GM19397 (cell line): ENCODE measurements at regions not wholly inside any gene's neighbourhood (a gene's known extent, or its start where the extent isn't known, plus 50 kb on each side); places are given as distances from the start of the nearest gene placed in this dataset.
"Not testable (repeated sequence)": the region's sequence is repeated elsewhere in the genome, so short reads cannot be mapped to it uniquely, and the experiment has no call there.

Source experiments
- ATAC-seq: cut with Tn5 transposase; IDR thresholded peaks from one replicate; pipeline ENCODE4 v1.9.1; 2021; ENCODE audit warnings: mild to moderate bottlenecking, moderate library complexity; ENCODE audit not compliant: unreplicated experiment

GRCh38 chr9:29241320-29241719 lies 1668.0 kb upstream of the C9orf72 start:
- ATAC-seq: no peak

GRCh38 chr9:29245351-29245750 lies 1672.1 kb upstream of the C9orf72 start:
- no peak for ATAC-seq

GRCh38 chr9:29270400-29270799 lies 1697.1 kb upstream of the C9orf72 start:
- not testable (repeated sequence) for ATAC-seq

- no peak for ATAC-seq
Measured at GRCh38 chr9:29282121-29282520, 1708.8 kb upstream of the C9orf72 start.

GRCh38 chr9:29285818-29286217 lies 1712.5 kb upstream of the C9orf72 start:
- ATAC-seq: no peak

GRCh38 chr9:29289365-29289764 lies 1716.1 kb upstream of the C9orf72 start:
- no peak for ATAC-seq

GRCh38 chr9:29290516-29290915 lies 1717.2 kb upstream of the C9orf72 start:
- no peak for ATAC-seq

GRCh38 chr9:29297592-29297991 lies 1724.3 kb upstream of the C9orf72 start:
- no peak for ATAC-seq

- ATAC-seq: no peak
Measured at GRCh38 chr9:29311221-29311620, 1737.9 kb upstream of the C9orf72 start.

- no peak for ATAC-seq
Measured at GRCh38 chr9:29312327-29312726, 1739.0 kb upstream of the C9orf72 start.

GRCh38 chr9:29319736-29320513 lies 1746.6 kb upstream of the C9orf72 start:
- no peak for ATAC-seq

- ATAC-seq: no peak
Measured at GRCh38 chr9:29322240-29322639, 1749.0 kb upstream of the C9orf72 start.

GRCh38 chr9:29325894-29326293 lies 1752.6 kb upstream of the C9orf72 start:
- ATAC-seq: no peak

GRCh38 chr9:29332789-29333188 lies 1759.5 kb upstream of the C9orf72 start:
- ATAC-seq: no peak

- ATAC-seq: no peak
Measured at GRCh38 chr9:29336281-29336680, 1763.0 kb upstream of the C9orf72 start.

GRCh38 chr9:29339387-29339786 lies 1766.1 kb upstream of the C9orf72 start:
- ATAC-seq: no peak

- ATAC-seq: no peak
Measured at GRCh38 chr9:29348999-29349398, 1775.7 kb upstream of the C9orf72 start.

- no peak for ATAC-seq
Measured at GRCh38 chr9:29389421-29389820, 1816.1 kb upstream of the C9orf72 start.

GRCh38 chr9:29390859-29391258 lies 1817.6 kb upstream of the C9orf72 start:
- no peak for ATAC-seq

- ATAC-seq: no peak
Measured at GRCh38 chr9:29393064-29393463, 1819.8 kb upstream of the C9orf72 start.

GRCh38 chr9:29394855-29395254 lies 1821.6 kb upstream of the C9orf72 start:
- no peak for ATAC-seq

GRCh38 chr9:29397148-29397547 lies 1823.9 kb upstream of the C9orf72 start:
- no peak for ATAC-seq

- ATAC-seq: no peak
Measured at GRCh38 chr9:29416204-29416603, 1842.9 kb upstream of the C9orf72 start.
